BLaER1 (cell line): ENCODE measurements at regions not wholly inside any gene's neighbourhood (a gene's known extent, or its start where the extent isn't known, plus 50 kb on each side); places are given as distances from the start of the nearest gene placed in this dataset.
"Not testable (repeated sequence)": the region's sequence is repeated elsewhere in the genome, so short reads cannot be mapped to it uniquely, and the experiment has no call there.

Experiments used
- H3K27ac ChIP-seq: shearing (Covaris generic); formaldehyde crosslinking; 2 replicates; pipeline ENCODE4 v1.8.1; 2022
- H3K27me3 ChIP-seq: shearing (Covaris generic); formaldehyde crosslinking; 2 replicates; pipeline ENCODE4 v1.8.1; 2022
- H3K36me3 ChIP-seq: shearing (Covaris generic); formaldehyde crosslinking; 2 replicates; pipeline ENCODE4 v1.8.1; 2022
- H3K4me1 ChIP-seq: shearing (Covaris generic); formaldehyde crosslinking; 2 replicates; pipeline ENCODE4 v1.8.1; 2022
- H3K4me2 ChIP-seq: shearing (Covaris generic); formaldehyde crosslinking; 2 replicates; pipeline ENCODE4 v1.8.1; 2022
- H3K4me3 ChIP-seq: shearing (Covaris generic); formaldehyde crosslinking; 2 replicates; pipeline ENCODE4 v1.8.1; 2022
- H3K9ac ChIP-seq: shearing (Covaris generic); formaldehyde crosslinking; 2 replicates; pipeline ENCODE4 v1.8.1; 2022
- H3K9me3 ChIP-seq: shearing (Covaris generic); formaldehyde crosslinking; 2 replicates; pipeline ENCODE4 v1.8.1; 2022
- H4K20me1 ChIP-seq: shearing (Covaris generic); formaldehyde crosslinking; 2 replicates; pipeline ENCODE4 v1.8.1; 2022

GRCh38 chr2:87521489-87521888 lies 226.4 kb upstream of the PLGLB2 start:
- H3K27ac ChIP-seq, H3K9ac ChIP-seq, H4K20me1 ChIP-seq, H3K9me3 ChIP-seq, H3K27me3 ChIP-seq, H3K4me3 ChIP-seq, H3K36me3 ChIP-seq: not testable (repeated sequence)
- H3K4me1 ChIP-seq: peaks cover 20% of the 10 kb centered on the region; the same call in 1 of the 2 replicates
- peak overlapping the region; percentile 63 for H3K4me2 ChIP-seq

GRCh38 chr2:87524619-87525188 lies 223.2 kb upstream of the PLGLB2 start:
- not testable (repeated sequence) for H3K4me1 ChIP-seq, H3K27ac ChIP-seq, H3K9me3 ChIP-seq, H4K20me1 ChIP-seq, H3K4me3 ChIP-seq, H3K36me3 ChIP-seq, H3K27me3 ChIP-seq, H3K4me2 ChIP-seq, H3K9ac ChIP-seq

- H3K4me1 ChIP-seq, H3K36me3 ChIP-seq, H3K4me3 ChIP-seq, H3K9me3 ChIP-seq, H3K9ac ChIP-seq, H3K4me2 ChIP-seq, H3K27me3 ChIP-seq, H3K27ac ChIP-seq, H4K20me1 ChIP-seq: not testable (repeated sequence)
Measured at GRCh38 chr2:87525497-87525991, 222.3 kb upstream of the PLGLB2 start.

GRCh38 chr2:87526258-87526657 lies 221.6 kb upstream of the PLGLB2 start:
- not testable (repeated sequence) for H3K4me2 ChIP-seq, H4K20me1 ChIP-seq, H3K36me3 ChIP-seq, H3K27me3 ChIP-seq, H3K27ac ChIP-seq, H3K4me1 ChIP-seq, H3K9ac ChIP-seq, H3K9me3 ChIP-seq, H3K4me3 ChIP-seq

GRCh38 chr2:87531968-87532715 lies 215.7 kb upstream of the PLGLB2 start:
- not testable (repeated sequence) for H3K4me2 ChIP-seq, H4K20me1 ChIP-seq, H3K4me1 ChIP-seq, H3K4me3 ChIP-seq, H3K27me3 ChIP-seq, H3K9ac ChIP-seq, H3K27ac ChIP-seq, H3K9me3 ChIP-seq, H3K36me3 ChIP-seq

- H3K9ac ChIP-seq, H3K4me2 ChIP-seq, H3K4me3 ChIP-seq, H3K9me3 ChIP-seq, H3K4me1 ChIP-seq, H3K27me3 ChIP-seq, H3K36me3 ChIP-seq, H4K20me1 ChIP-seq, H3K27ac ChIP-seq: not testable (repeated sequence)
Measured at GRCh38 chr2:87533390-87534272, 214.3 kb upstream of the PLGLB2 start.

- not testable (repeated sequence) for H4K20me1 ChIP-seq, H3K27ac ChIP-seq, H3K36me3 ChIP-seq, H3K4me2 ChIP-seq, H3K27me3 ChIP-seq, H3K4me3 ChIP-seq, H3K4me1 ChIP-seq, H3K9me3 ChIP-seq, H3K9ac ChIP-seq
Measured at GRCh38 chr2:87534273-87534889, 213.5 kb upstream of the PLGLB2 start.

GRCh38 chr2:87536427-87536826 lies 211.5 kb upstream of the PLGLB2 start:
- not testable (repeated sequence) for H3K4me1 ChIP-seq, H3K9ac ChIP-seq, H3K27me3 ChIP-seq, H4K20me1 ChIP-seq, H3K27ac ChIP-seq, H3K4me3 ChIP-seq, H3K9me3 ChIP-seq, H3K36me3 ChIP-seq, H3K4me2 ChIP-seq

- not testable (repeated sequence) for H3K27ac ChIP-seq, H3K4me1 ChIP-seq, H3K4me3 ChIP-seq
Measured at GRCh38 chr2:87537251-87537671, 210.6 kb upstream of the PLGLB2 start.

GRCh38 chr2:87538268-87538667 lies 209.6 kb upstream of the PLGLB2 start:
- H4K20me1 ChIP-seq, H3K4me3 ChIP-seq, H3K9me3 ChIP-seq, H3K36me3 ChIP-seq, H3K27me3 ChIP-seq, H3K27ac ChIP-seq, H3K4me1 ChIP-seq, H3K9ac ChIP-seq, H3K4me2 ChIP-seq: not testable (repeated sequence)

More at GRCh38 chr2:87537251-87537671, 210.6 kb upstream of the PLGLB2 start:
- H3K4me2 ChIP-seq, H3K36me3 ChIP-seq, H4K20me1 ChIP-seq, H3K27me3 ChIP-seq, H3K9ac ChIP-seq, H3K9me3 ChIP-seq: not testable (repeated sequence)

- not testable (repeated sequence) for H3K36me3 ChIP-seq, H3K4me3 ChIP-seq, H3K4me1 ChIP-seq, H3K9me3 ChIP-seq, H4K20me1 ChIP-seq, H3K27me3 ChIP-seq, H3K27ac ChIP-seq, H3K4me2 ChIP-seq, H3K9ac ChIP-seq
Measured at GRCh38 chr2:87539151-87539943, 208.5 kb upstream of the PLGLB2 start.

- not testable (repeated sequence) for H3K4me3 ChIP-seq, H3K9ac ChIP-seq, H4K20me1 ChIP-seq, H3K36me3 ChIP-seq, H3K9me3 ChIP-seq, H3K4me2 ChIP-seq, H3K27me3 ChIP-seq, H3K27ac ChIP-seq, H3K4me1 ChIP-seq
Measured at GRCh38 chr2:87540242-87540641, 207.6 kb upstream of the PLGLB2 start.

GRCh38 chr2:87542599-87543174 lies 205.2 kb upstream of the PLGLB2 start:
- H3K4me3 ChIP-seq, H3K36me3 ChIP-seq, H3K9ac ChIP-seq, H3K27me3 ChIP-seq, H3K9me3 ChIP-seq, H3K4me2 ChIP-seq, H3K4me1 ChIP-seq, H3K27ac ChIP-seq, H4K20me1 ChIP-seq: not testable (repeated sequence)
